B cell (primary cell): ENCODE measurements at regions not wholly inside any gene's neighbourhood (a gene's known extent, or its start where the extent isn't known, plus 50 kb on each side); places are given as distances from the start of the nearest gene placed in this dataset.

ENCODE experiments used
- CTCF ChIP-seq: fragments of 200-600 bp; IDR thresholded peaks from one replicate; pipeline ENCODE4 v1.8.0; 2022; ENCODE audit warnings: antibody characterized with exemption, mild to moderate bottlenecking
- EZH2 ChIP-seq: IDR thresholded peaks from 2 replicates; pipeline ENCODE4 v1.6.1; 2012; ENCODE audit warnings: borderline replicate concordance, low read depth, mild to moderate bottlenecking, moderate library complexity, low read length; ENCODE audit not compliant: insufficient read depth, poor library complexity, severe bottlenecking

DNA sequence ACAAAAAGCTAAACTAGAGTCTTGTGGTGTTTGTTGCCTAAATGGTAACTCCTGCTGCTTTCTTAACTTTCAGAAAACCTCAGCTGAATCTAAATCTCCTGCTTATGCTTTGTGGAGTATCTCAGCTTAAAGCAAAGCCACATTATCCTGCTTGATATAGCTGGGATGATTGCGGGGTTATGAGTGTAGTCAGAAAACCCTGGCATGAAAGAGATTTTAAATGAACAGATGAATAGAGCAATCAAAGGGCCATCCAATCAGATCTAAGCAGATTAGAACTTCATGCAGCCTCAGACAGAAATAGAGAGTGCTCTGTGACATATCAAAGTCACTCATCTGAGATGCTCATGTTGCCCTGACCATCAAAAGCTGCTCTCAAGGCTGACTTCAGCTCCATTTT lies 305.5 kb downstream of the DMRT2 start:
- TF ChIP-seq CTCF (no peak), EZH2 (no peak)
